ENCODE measurements at regions not wholly inside any gene's neighbourhood (a gene's known extent, or its start where the extent isn't known, plus 50 kb on each side); places are given as distances from the start of the nearest gene placed in this dataset.

DNA sequence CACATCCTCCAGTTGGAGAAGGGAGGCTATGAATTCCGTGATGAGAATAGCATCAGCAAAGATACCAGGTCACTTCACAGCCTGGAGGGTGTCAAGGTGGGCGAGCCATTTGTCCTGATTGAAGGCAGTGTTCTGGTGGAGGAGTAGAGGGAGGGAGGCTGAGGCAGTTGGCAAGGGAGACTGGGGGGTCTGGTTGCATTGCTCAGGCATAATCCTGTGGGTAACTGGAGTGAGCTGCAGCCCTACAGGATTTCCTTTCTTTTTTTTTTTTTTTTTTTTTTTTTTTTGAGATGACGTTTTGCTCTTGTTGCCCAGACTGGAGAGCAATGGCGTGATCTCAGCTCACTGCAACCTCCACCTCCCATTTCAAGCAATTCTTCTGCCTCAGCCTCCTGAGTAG lies 223.9 kb upstream of the KLF4 start:
- DNase-seq, result no peak
- H3K4me1 ChIP-seq, result peaks cover 0 to 7% (median 0%) of the 10 kb centered on the region in 4 donors
- H3K9me3 ChIP-seq, result no peaks in the 10 kb centered on the region
- 66 to 93% (median 81%) methylated on average over 4 of the region's 4 CpGs for WGBS, 5 donors
- no peaks in the 10 kb centered on the region for H3K27me3 ChIP-seq
- no peak overlapping the region for H3K4me3 ChIP-seq
- H3K27ac ChIP-seq, result no peak overlapping the region
- no peak for TF ChIP-seq POLR2AphosphoS5 (IDR thresholded peaks at IDR 0.05)
- no peak for TF ChIP-seq POLR2A (IDR thresholded peaks at IDR 0.05)
- TF ChIP-seq EP300 (IDR thresholded peaks at IDR 0.05), result no peak
- TF ChIP-seq, protein P1, sequence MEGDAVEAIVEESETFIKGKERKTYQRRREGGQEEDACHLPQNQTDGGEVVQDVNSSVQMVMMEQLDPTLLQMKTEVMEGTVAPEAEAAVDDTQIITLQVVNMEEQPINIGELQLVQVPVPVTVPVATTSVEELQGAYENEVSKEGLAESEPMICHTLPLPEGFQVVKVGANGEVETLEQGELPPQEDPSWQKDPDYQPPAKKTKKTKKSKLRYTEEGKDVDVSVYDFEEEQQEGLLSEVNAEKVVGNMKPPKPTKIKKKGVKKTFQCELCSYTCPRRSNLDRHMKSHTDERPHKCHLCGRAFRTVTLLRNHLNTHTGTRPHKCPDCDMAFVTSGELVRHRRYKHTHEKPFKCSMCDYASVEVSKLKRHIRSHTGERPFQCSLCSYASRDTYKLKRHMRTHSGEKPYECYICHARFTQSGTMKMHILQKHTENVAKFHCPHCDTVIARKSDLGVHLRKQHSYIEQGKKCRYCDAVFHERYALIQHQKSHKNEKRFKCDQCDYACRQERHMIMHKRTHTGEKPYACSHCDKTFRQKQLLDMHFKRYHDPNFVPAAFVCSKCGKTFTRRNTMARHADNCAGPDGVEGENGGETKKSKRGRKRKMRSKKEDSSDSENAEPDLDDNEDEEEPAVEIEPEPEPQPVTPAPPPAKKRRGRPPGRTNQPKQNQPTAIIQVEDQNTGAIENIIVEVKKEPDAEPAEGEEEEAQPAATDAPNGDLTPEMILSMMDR (IDR thresholded peaks at IDR 0.05), result no peak
- no peaks in the 10 kb centered on the region for H3K36me3 ChIP-seq
- intact Hi-C loops (cut with DNase I; ENCODE audit: low total_unique reads), result no loop called here

DNA sequence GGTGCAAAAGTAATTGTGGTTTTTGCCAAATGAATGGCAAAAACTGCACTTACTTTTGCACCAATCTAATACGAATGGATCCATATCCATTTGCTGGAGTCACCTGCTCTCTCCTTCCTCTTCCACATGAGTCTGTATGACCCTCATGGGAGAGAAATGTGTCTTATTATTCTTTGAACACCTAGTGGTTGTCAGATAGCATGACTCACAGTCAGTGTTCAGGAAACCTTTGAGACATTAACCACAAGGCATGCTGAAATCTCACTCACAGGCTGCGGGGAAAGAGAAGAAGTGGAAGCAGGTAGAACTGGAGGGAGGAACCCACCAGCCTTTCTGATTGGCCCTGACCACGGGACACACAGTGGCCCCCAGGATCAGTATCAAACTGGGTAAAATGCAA lies 222.8 kb upstream of the KLF4 start:
- no peaks in the 10 kb centered on the region for H3K9me3 ChIP-seq
- peaks cover 0 to 7% (median 0%) of the 10 kb centered on the region in 4 donors for H3K4me1 ChIP-seq
- TF ChIP-seq POLR2AphosphoS5 (IDR thresholded peaks at IDR 0.05) (no peak), POLR2A (IDR thresholded peaks at IDR 0.05) (no peak), EP300 (IDR thresholded peaks at IDR 0.05) (no peak)
- TF ChIP-seq, protein P1 (IDR thresholded peaks at IDR 0.05), result no peak
- no peak overlapping the region for H3K27ac ChIP-seq
- 54 to 71% (median 61%) methylated on average over 3 of the region's 3 CpGs for WGBS, 5 donors
- no peak overlapping the region for H3K4me3 ChIP-seq
- DNase-seq, result peak in 1 of 2 donors; percentile 34
- H3K27me3 ChIP-seq, result no peaks in the 10 kb centered on the region
- intact Hi-C loops (cut with DNase I; ENCODE audit: low total_unique reads), result no loop called here
- H3K36me3 ChIP-seq, result no peaks in the 10 kb centered on the region

DNA sequence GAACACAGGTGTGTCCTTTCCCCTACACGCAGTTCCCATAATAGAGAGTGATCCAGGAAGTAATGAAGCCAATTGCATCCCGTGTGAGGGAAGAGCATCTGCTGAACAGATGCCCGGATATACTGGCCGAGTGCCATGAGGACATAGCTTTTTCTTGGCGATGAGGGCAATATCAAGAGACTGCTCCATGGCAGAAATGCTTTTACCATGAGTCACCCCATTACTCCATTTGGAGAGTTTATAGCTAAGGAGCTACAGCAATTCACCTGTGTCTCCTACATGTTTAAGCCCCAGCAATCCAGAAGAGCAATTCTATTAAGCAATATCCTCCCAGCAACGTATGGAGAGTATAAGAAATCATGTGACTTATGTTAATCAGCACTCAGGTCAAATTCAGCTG lies 222.0 kb upstream of the KLF4 start:
- WGBS, 5 donors, result 41 to 68% (median 44%) methylated on average over 6 of the region's 6 CpGs
- TF ChIP-seq EP300 (IDR thresholded peaks at IDR 0.05) (no peak), POLR2AphosphoS5 (IDR thresholded peaks at IDR 0.05) (no peak), POLR2A (IDR thresholded peaks at IDR 0.05) (no peak)
- TF ChIP-seq, protein P1 (IDR thresholded peaks at IDR 0.05), result no peak
- peak in 1 of 2 donors; percentile 45 for DNase-seq

DNA sequence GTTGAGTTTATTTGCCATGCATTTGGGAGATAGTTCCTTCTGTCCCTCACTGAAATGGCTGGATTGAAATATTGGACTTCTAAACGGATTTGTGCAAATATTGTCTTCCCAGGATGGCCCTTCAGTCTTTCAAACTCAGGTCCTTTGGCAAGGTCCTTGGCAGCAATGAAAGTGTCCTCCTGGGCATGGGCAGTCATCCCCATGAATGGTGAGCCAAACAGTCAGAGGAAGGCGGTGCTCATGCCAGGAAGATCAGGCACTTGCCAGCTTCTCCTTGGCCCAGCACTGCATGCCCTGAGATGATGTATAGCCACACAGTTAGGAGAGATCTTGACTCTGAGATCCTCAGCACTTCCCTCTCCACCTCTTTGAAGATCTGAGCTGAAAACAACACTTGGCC lies 221.4 kb upstream of the KLF4 start:
- intact Hi-C loops (cut with DNase I; ENCODE audit: low total_unique reads), result no loop called here
- no peaks in the 10 kb centered on the region for H3K9me3 ChIP-seq
- DNase-seq, result no peak
- H3K4me3 ChIP-seq, result no peak overlapping the region
- TF ChIP-seq, protein P1 (IDR thresholded peaks at IDR 0.05), result no peak
- TF ChIP-seq EP300 (IDR thresholded peaks at IDR 0.05) (no peak), POLR2A (IDR thresholded peaks at IDR 0.05) (no peak), POLR2AphosphoS5 (IDR thresholded peaks at IDR 0.05) (no peak)
- 64 to 80% (median 77%) methylated on average over 2 of the region's 2 CpGs for WGBS, 5 donors
- no peaks in the 10 kb centered on the region for H3K36me3 ChIP-seq
- peaks cover 0 to 7% (median 0%) of the 10 kb centered on the region in 4 donors for H3K4me1 ChIP-seq
- no peak overlapping the region for H3K27ac ChIP-seq
- H3K27me3 ChIP-seq, result no peaks in the 10 kb centered on the region

More for the DNA sequence above, 222.0 kb upstream of the KLF4 start:
- no peak overlapping the region for H3K27ac ChIP-seq
- no peaks in the 10 kb centered on the region for H3K9me3 ChIP-seq
- no peaks in the 10 kb centered on the region for H3K36me3 ChIP-seq
- no peak overlapping the region for H3K4me3 ChIP-seq
- no peaks in the 10 kb centered on the region for H3K27me3 ChIP-seq
- intact Hi-C loops (cut with DNase I; ENCODE audit: low total_unique reads), result no loop called here
- H3K4me1 ChIP-seq, result peaks cover 0 to 7% (median 0%) of the 10 kb centered on the region in 4 donors
